UCSD-AML1 (cell line): ENCODE measurements at regions not wholly inside any gene's neighbourhood (a gene's known extent, or its start where the extent isn't known, plus 50 kb on each side); places are given as distances from the start of the nearest gene placed in this dataset.

ENCODE experiments used
- DNase-seq: peaks from one replicate; lab custom pipeline; 2025; ENCODE audit not compliant: unreplicated experiment; lab: John Stamatoyannopoulos, UW

GRCh38 chr5:120988941-120989340, 524.8 kb downstream of the PRR16 start:
- DNase-seq: no peak

- no peak for DNase-seq
Observed at GRCh38 chr5:120991569-120991968, 527.5 kb downstream of the PRR16 start.

- DNase-seq: no peak
Observed at GRCh38 chr5:120994112-120994511, 530.0 kb downstream of the PRR16 start.

- no peak for DNase-seq
Observed at GRCh38 chr5:120999550-120999949, 535.5 kb downstream of the PRR16 start.

- no peak for DNase-seq
Observed at GRCh38 chr5:121006217-121006616, 542.1 kb downstream of the PRR16 start.

GRCh38 chr5:121008041-121008440, 543.9 kb downstream of the PRR16 start:
- no peak for DNase-seq

GRCh38 chr5:121009058-121009457, 545.0 kb downstream of the PRR16 start:
- DNase-seq: no peak

- no peak for DNase-seq
Observed at GRCh38 chr5:121018004-121018403, 553.9 kb downstream of the PRR16 start.

GRCh38 chr5:121019106-121019505, 555.0 kb downstream of the PRR16 start:
- DNase-seq: no peak

GRCh38 chr5:121019734-121020133, 555.6 kb downstream of the PRR16 start:
- DNase-seq: no peak

GRCh38 chr5:121021681-121022080, 557.6 kb downstream of the PRR16 start:
- no peak for DNase-seq

- no peak for DNase-seq
Observed at GRCh38 chr5:121024416-121025311, 560.6 kb downstream of the PRR16 start.

- DNase-seq: no peak
Observed at GRCh38 chr5:121025671-121026070, 561.6 kb downstream of the PRR16 start.

GRCh38 chr5:121027636-121028035, 563.5 kb downstream of the PRR16 start:
- no peak for DNase-seq

GRCh38 chr5:121029536-121030245, 565.6 kb downstream of the PRR16 start:
- DNase-seq: no peak

- no peak for DNase-seq
Observed at GRCh38 chr5:121031491-121031890, 567.4 kb downstream of the PRR16 start.

- no peak for DNase-seq
Observed at GRCh38 chr5:121033334-121033733, 569.2 kb downstream of the PRR16 start.

GRCh38 chr5:121038438-121038837, 574.3 kb downstream of the PRR16 start:
- DNase-seq: no peak

- DNase-seq: no peak
Observed at GRCh38 chr5:121049971-121050370, 585.9 kb downstream of the PRR16 start.

GRCh38 chr5:121053055-121053985, 589.2 kb downstream of the PRR16 start:
- no peak for DNase-seq

GRCh38 chr5:121055586-121055985, 591.5 kb downstream of the PRR16 start:
- DNase-seq: peak; percentile 2
